Epithelial cell of proximal tubule (primary cell): ENCODE measurements at regions not wholly inside any gene's neighbourhood (a gene's known extent, or its start where the extent isn't known, plus 50 kb on each side); places are given as distances from the start of the nearest gene placed in this dataset.
A peak's percentile ranks its signal among the peaks of the same experiment; 100 is the strongest.

Experiments
- DNase-seq: peaks from one replicate; pipeline ENCODE4 v3.0.0-alpha.2; 2011; ENCODE audit warnings: low read depth
- H3K4me3 ChIP-seq: 2 replicates; pipeline ENCODE4 v1.5.1; 2011; ENCODE audit warnings: low read depth, mild to moderate bottlenecking, low read length
- TF ChIP-seq, protein P1 (sequence below): conservative IDR thresholded peaks from 2 replicates; pipeline ENCODE4 v1.5.1; 2012; ENCODE audit warnings: low read depth, mild to moderate bottlenecking, low read length

- no peak overlapping the region for H3K4me3 ChIP-seq
- DNase-seq: no peak
- TF ChIP-seq, protein P1, sequence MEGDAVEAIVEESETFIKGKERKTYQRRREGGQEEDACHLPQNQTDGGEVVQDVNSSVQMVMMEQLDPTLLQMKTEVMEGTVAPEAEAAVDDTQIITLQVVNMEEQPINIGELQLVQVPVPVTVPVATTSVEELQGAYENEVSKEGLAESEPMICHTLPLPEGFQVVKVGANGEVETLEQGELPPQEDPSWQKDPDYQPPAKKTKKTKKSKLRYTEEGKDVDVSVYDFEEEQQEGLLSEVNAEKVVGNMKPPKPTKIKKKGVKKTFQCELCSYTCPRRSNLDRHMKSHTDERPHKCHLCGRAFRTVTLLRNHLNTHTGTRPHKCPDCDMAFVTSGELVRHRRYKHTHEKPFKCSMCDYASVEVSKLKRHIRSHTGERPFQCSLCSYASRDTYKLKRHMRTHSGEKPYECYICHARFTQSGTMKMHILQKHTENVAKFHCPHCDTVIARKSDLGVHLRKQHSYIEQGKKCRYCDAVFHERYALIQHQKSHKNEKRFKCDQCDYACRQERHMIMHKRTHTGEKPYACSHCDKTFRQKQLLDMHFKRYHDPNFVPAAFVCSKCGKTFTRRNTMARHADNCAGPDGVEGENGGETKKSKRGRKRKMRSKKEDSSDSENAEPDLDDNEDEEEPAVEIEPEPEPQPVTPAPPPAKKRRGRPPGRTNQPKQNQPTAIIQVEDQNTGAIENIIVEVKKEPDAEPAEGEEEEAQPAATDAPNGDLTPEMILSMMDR: no peak
These were observed 76.2 kb upstream of the ESX1 start for GRCh38 chrX:104330966-104331365.

DNA sequence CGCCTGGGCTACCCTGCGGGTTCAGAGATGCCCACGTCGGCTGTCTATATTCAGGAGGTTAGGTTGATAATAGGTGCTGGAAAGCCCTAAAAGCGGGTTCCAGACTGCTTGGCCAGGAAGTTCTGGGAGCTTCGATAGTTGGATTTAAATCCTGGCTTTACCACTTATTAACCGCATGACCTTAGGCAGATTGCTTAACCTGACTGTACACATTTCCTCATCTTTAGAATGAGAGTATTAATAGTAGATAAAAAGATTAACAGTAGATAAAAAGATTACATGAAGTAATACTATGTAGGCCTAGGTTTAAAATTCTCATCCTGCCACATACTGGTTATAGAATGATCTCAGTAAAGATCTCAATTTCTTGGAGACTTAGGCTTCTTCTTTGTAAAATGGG lies 75.0 kb upstream of the ESX1 start:
- no peak for DNase-seq
- TF ChIP-seq, protein P1: no peak
- H3K4me3 ChIP-seq: no peak overlapping the region

GRCh38 chrX:104325213-104325585 lies 70.5 kb upstream of the ESX1 start:
- DNase-seq: no peak
- TF ChIP-seq, protein P1: no peak
- H3K4me3 ChIP-seq: no peak overlapping the region

DNA sequence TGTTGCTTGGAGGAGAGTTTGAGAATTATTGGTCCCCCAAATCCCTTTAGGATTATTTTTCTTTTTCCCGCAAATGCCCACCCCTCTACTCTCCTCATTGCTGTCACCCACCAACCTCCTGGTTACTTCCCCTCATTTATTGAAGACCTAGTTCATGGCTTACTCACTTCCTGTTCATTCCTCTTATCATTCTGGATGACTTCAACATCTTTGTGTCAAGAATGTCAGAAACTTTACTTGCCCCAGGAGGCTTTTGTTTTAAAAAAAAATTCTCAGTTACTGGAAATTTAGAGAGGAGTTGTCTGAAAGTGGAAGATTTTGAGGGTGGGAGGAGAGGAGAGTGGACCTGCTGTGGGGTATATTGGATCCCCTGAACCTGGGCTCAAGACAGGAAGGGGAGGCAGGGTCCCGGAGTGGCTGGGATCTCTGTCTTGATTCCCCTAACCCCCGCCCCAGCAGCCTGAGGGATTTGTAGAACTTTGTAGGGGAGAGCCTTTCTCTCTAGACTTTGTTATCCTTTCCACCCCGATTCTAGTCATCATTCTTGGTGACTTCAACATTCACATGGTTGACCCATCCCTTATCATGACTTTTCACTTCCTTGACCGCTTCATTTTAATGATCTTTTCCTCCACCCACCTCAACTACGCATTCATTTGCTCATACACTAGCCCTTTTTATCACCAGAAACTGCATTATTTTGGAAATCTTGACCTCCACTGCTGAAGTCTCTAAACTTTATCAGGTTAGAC lies 69.9 kb upstream of the ESX1 start:
- no peak for DNase-seq
- H3K4me3 ChIP-seq: no peak overlapping the region
- TF ChIP-seq, protein P1: no peak

DNA sequence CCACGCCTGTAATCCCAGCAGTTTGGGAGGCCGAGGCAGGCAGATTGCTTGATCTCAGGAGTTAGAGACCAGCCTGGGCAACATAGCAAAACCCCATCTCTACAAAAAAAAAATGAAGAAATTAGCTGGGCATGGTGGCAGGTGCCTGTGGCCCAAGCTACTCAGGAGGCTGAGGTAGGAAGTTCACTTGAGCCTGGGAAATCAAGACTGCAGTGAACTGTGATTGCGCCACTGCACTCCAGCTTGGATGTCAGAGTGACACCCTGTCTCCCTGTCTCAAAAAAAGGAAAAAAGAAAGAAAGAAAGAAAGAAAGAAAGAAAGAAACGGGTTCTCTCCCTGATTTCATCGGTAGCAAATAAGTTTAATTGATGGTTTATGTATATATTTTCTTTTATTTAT lies 64.6 kb upstream of the ESX1 start:
- no peak for DNase-seq
- H3K4me3 ChIP-seq: no peak overlapping the region

GRCh38 chrX:104318330-104319009 lies 63.7 kb upstream of the ESX1 start:
- H3K4me3 ChIP-seq: no peak overlapping the region
- TF ChIP-seq, protein P1: no peak
- peak; percentile 46 for DNase-seq

More for the DNA sequence above, 64.6 kb upstream of the ESX1 start:
- TF ChIP-seq, protein P1: no peak
